Activated CD4-positive, alpha-beta T cell treated with anti-CD3 and anti-CD28 coated beads, Interleukin-2, amount 10 ng/mL, durations not matched to agents 7 days and 5 days (primary cell): ENCODE measurements at regions not wholly inside any gene's neighbourhood (a gene's known extent, or its start where the extent isn't known, plus 50 kb on each side); places are given as distances from the start of the nearest gene placed in this dataset.
"Not testable (repeated sequence)": the region's sequence is repeated elsewhere in the genome, so short reads cannot be mapped to it uniquely, and the experiment has no call there.

Experiments
- CTCF ChIA-PET: fragments of 350-600 bp; sonication (Branson Sonifier 250); formaldehyde crosslinking; loops from one replicate; lab custom pipeline; 2021; ENCODE audit warnings: antibody characterized with exemption; lab: Charles Lee
- POLR2A ChIA-PET: fragments of 350-600 bp; sonication (Branson Sonifier 250); formaldehyde crosslinking; loops from one replicate; lab custom pipeline; 2021; ENCODE audit warnings: antibody characterized with exemption; lab: Charles Lee
- DNase-seq: peaks from one replicate; pipeline ENCODE4 v3.0.0-alpha.2; 2020
- H3K27ac Mint-ChIP-seq: one replicate; pipeline ENCODE4 v1.8.0; 2021; ENCODE audit warnings: mild to moderate bottlenecking, moderate library complexity, mixed read lengths
- H3K27me3 Mint-ChIP-seq: one replicate; pipeline ENCODE4 v1.8.0; 2021; ENCODE audit warnings: mixed read lengths
- H3K36me3 Mint-ChIP-seq: one replicate; pipeline ENCODE4 v1.8.0; 2021; ENCODE audit warnings: low read depth, mixed read lengths
- H3K4me1 Mint-ChIP-seq: one replicate; pipeline ENCODE4 v1.8.0; 2021; ENCODE audit warnings: mixed read lengths
- H3K4me3 Mint-ChIP-seq: one replicate; pipeline ENCODE4 v1.8.0; 2021; ENCODE audit warnings: mild to moderate bottlenecking, moderate library complexity, mixed read lengths
- H3K9me3 Mint-ChIP-seq: one replicate; pipeline ENCODE4 v1.8.0; 2021; ENCODE audit warnings: mixed read lengths

- H3K27ac Mint-ChIP-seq, CTCF ChIA-PET, H3K4me1 Mint-ChIP-seq, POLR2A ChIA-PET, H3K36me3 Mint-ChIP-seq, H3K4me3 Mint-ChIP-seq, H3K9me3 Mint-ChIP-seq: not testable (repeated sequence)
- peak; percentile 54 for DNase-seq
- peaks cover 24% of the 10 kb centered on the region for H3K27me3 Mint-ChIP-seq
Observed at GRCh38 chr6:6494139-6494538, 94.4 kb upstream of the LY86 start.

GRCh38 chr6:6494677-6495076 lies 93.8 kb upstream of the LY86 start:
- CTCF ChIA-PET = no interaction called here
- peak; percentile 22 for DNase-seq
- POLR2A ChIA-PET = no interaction called here
- H3K36me3 Mint-ChIP-seq = no peaks in the 10 kb centered on the region
- peaks cover 27% of the 10 kb centered on the region for H3K27me3 Mint-ChIP-seq
- H3K4me3 Mint-ChIP-seq = no peak overlapping the region
- H3K27ac Mint-ChIP-seq = no peak overlapping the region
- peaks cover 7% of the 10 kb centered on the region for H3K4me1 Mint-ChIP-seq
- no peaks in the 10 kb centered on the region for H3K9me3 Mint-ChIP-seq

GRCh38 chr6:6495851-6496250 lies 92.7 kb upstream of the LY86 start:
- peaks cover 7% of the 10 kb centered on the region for H3K4me1 Mint-ChIP-seq
- no peak overlapping the region for H3K4me3 Mint-ChIP-seq
- ChIA-PET CTCF (no interaction called here), POLR2A (no interaction called here)
- no peaks in the 10 kb centered on the region for H3K9me3 Mint-ChIP-seq
- H3K27ac Mint-ChIP-seq = no peak overlapping the region
- no peaks in the 10 kb centered on the region for H3K36me3 Mint-ChIP-seq
- peaks cover 35% of the 10 kb centered on the region for H3K27me3 Mint-ChIP-seq
- no peak for DNase-seq

- DNase-seq = no peak
- ChIA-PET CTCF (interaction anchor here (1.0 kb wide), 1 partner anchor 423 kb away, joined by 3 read pairs; no protein-coding TSS in a partner anchor), POLR2A (no interaction called here)
- no peaks in the 10 kb centered on the region for H3K9me3 Mint-ChIP-seq
- H3K36me3 Mint-ChIP-seq = no peaks in the 10 kb centered on the region
- H3K27me3 Mint-ChIP-seq = peaks cover 43% of the 10 kb centered on the region
- peaks cover 7% of the 10 kb centered on the region for H3K4me1 Mint-ChIP-seq
- H3K4me3 Mint-ChIP-seq = no peak overlapping the region
- H3K27ac Mint-ChIP-seq = no peak overlapping the region
Observed at GRCh38 chr6:6497541-6497940, 91.0 kb upstream of the LY86 start.

GRCh38 chr6:6497976-6498375 lies 90.5 kb upstream of the LY86 start:
- H3K27ac Mint-ChIP-seq = no peak overlapping the region
- CTCF ChIA-PET = interaction anchor here (1.0 kb wide), 1 partner anchor 424 kb away, joined by 3 read pairs; no protein-coding TSS in a partner anchor
- H3K36me3 Mint-ChIP-seq = no peaks in the 10 kb centered on the region
- DNase-seq = no peak
- POLR2A ChIA-PET = no interaction called here
- H3K4me3 Mint-ChIP-seq = no peak overlapping the region
- H3K9me3 Mint-ChIP-seq = no peaks in the 10 kb centered on the region
- H3K4me1 Mint-ChIP-seq = peaks cover 7% of the 10 kb centered on the region
- peaks cover 42% of the 10 kb centered on the region for H3K27me3 Mint-ChIP-seq

GRCh38 chr6:6503191-6503590 lies 85.3 kb upstream of the LY86 start:
- CTCF ChIA-PET = interaction anchor here (0.6 to 0.9 kb wide), 2 partner anchors 13 to 44 kb away, joined by 3 to 4 read pairs; no protein-coding TSS in a partner anchor
- Mint-ChIP-seq H3K27me3 (peaks cover 65% of the 10 kb centered on the region), H3K27ac (no peak overlapping the region), H3K9me3 (no peaks in the 10 kb centered on the region), H3K4me1 (no peaks in the 10 kb centered on the region), H3K4me3 (no peak overlapping the region), H3K36me3 (no peaks in the 10 kb centered on the region)
- POLR2A ChIA-PET = no interaction called here
- DNase-seq = no peak

- POLR2A ChIA-PET = no interaction called here
- no peak overlapping the region for H3K4me3 Mint-ChIP-seq
Observed at GRCh38 chr6:6505111-6505510, 83.4 kb upstream of the LY86 start.

GRCh38 chr6:6508643-6509042 lies 79.9 kb upstream of the LY86 start:
- Mint-ChIP-seq H3K27ac (no peak overlapping the region), H3K36me3 (no peaks in the 10 kb centered on the region), H3K4me1 (no peaks in the 10 kb centered on the region), H3K4me3 (no peak overlapping the region), H3K9me3 (no peaks in the 10 kb centered on the region), H3K27me3 (peaks cover 72% of the 10 kb centered on the region)
- DNase-seq = no peak
- POLR2A ChIA-PET = no interaction called here
- CTCF ChIA-PET = interaction anchor here (0.8 kb wide), 1 partner anchor 14 kb away, joined by 3 read pairs; no protein-coding TSS in a partner anchor

More at GRCh38 chr6:6505111-6505510, 83.4 kb upstream of the LY86 start:
- no peaks in the 10 kb centered on the region for H3K9me3 Mint-ChIP-seq
- H3K4me1 Mint-ChIP-seq = no peaks in the 10 kb centered on the region
- no peak for DNase-seq
- no peaks in the 10 kb centered on the region for H3K36me3 Mint-ChIP-seq
- CTCF ChIA-PET = no interaction called here
- H3K27ac Mint-ChIP-seq = no peak overlapping the region
- H3K27me3 Mint-ChIP-seq = peaks cover 70% of the 10 kb centered on the region

- H3K27ac Mint-ChIP-seq = no peak overlapping the region
- no peaks in the 10 kb centered on the region for H3K4me1 Mint-ChIP-seq
- DNase-seq = no peak
- no peaks in the 10 kb centered on the region for H3K36me3 Mint-ChIP-seq
- ChIA-PET POLR2A (no interaction called here), CTCF (interaction anchor here (0.8 to 0.9 kb wide), 2 partner anchors 13 to 63 kb away, joined by 3 read pairs; no protein-coding TSS in a partner anchor)
- peaks cover 72% of the 10 kb centered on the region for H3K27me3 Mint-ChIP-seq
- H3K4me3 Mint-ChIP-seq = no peak overlapping the region
- H3K9me3 Mint-ChIP-seq = no peaks in the 10 kb centered on the region
Observed at GRCh38 chr6:6509284-6509683, 79.2 kb upstream of the LY86 start.

- ChIA-PET POLR2A (no interaction called here), CTCF (interaction anchor here (1.2 kb wide), 1 partner anchor 14 kb away, joined by 3 read pairs; no protein-coding TSS in a partner anchor)
- peaks cover 78% of the 10 kb centered on the region for H3K27me3 Mint-ChIP-seq
- no peaks in the 10 kb centered on the region for H3K9me3 Mint-ChIP-seq
- H3K27ac Mint-ChIP-seq = no peak overlapping the region
- H3K4me1 Mint-ChIP-seq = peaks cover 14% of the 10 kb centered on the region
- no peak overlapping the region for H3K4me3 Mint-ChIP-seq
- H3K36me3 Mint-ChIP-seq = no peaks in the 10 kb centered on the region
- no peak for DNase-seq
Observed at GRCh38 chr6:6512711-6513110, 75.8 kb upstream of the LY86 start.

- peak; percentile 41 for DNase-seq
- H3K4me1 Mint-ChIP-seq = peaks cover 14% of the 10 kb centered on the region
- peaks cover 78% of the 10 kb centered on the region for H3K27me3 Mint-ChIP-seq
- H3K9me3 Mint-ChIP-seq = no peaks in the 10 kb centered on the region
- H3K27ac Mint-ChIP-seq = no peak overlapping the region
- H3K4me3 Mint-ChIP-seq = no peak overlapping the region
- H3K36me3 Mint-ChIP-seq = no peaks in the 10 kb centered on the region
- ChIA-PET CTCF (interaction anchor here (0.8 to 2.4 kb wide), 4 partner anchors 9 to 534 kb away, joined by 3 to 10 read pairs (median 4); no protein-coding TSS in a partner anchor), POLR2A (no interaction called here)
Observed at GRCh38 chr6:6515691-6516607, 72.6 kb upstream of the LY86 start.

- Mint-ChIP-seq H3K27me3 (peaks cover 78% of the 10 kb centered on the region), H3K36me3 (no peaks in the 10 kb centered on the region), H3K27ac (no peak overlapping the region), H3K4me1 (peaks cover 14% of the 10 kb centered on the region), H3K9me3 (no peaks in the 10 kb centered on the region), H3K4me3 (no peak overlapping the region)
- ChIA-PET POLR2A (no interaction called here), CTCF (interaction anchor here (2.4 kb wide), 1 partner anchor 30 kb away, joined by 10 read pairs; no protein-coding TSS in a partner anchor)
- DNase-seq = no peak
Observed at GRCh38 chr6:6516666-6517458, 71.7 kb upstream of the LY86 start.
